ENCODE measurements at regions not wholly inside any gene's neighbourhood (a gene's known extent, or its start where the extent isn't known, plus 50 kb on each side); places are given as distances from the start of the nearest gene placed in this dataset.
A peak's percentile ranks its signal among the peaks of the same experiment; 100 is the strongest.

GRCh38 chr2:2574401-2575180 lies 243.5 kb upstream of the MYT1L start:
- DNase-seq, result no peak

- DNase-seq, result no peak
These were observed 242.7 kb upstream of the MYT1L start for GRCh38 chr2:2573658-2574293.

GRCh38 chr2:2573205-2573604 lies 242.1 kb upstream of the MYT1L start:
- no peak for DNase-seq

- DNase-seq, result no peak
These were observed 241.5 kb upstream of the MYT1L start for GRCh38 chr2:2572393-2573204.

GRCh38 chr2:2571301-2572150 lies 240.5 kb upstream of the MYT1L start:
- no peak for DNase-seq

GRCh38 chr2:2570871-2571270 lies 239.8 kb upstream of the MYT1L start:
- no peak for DNase-seq

GRCh38 chr2:2570360-2570759 lies 239.3 kb upstream of the MYT1L start:
- DNase-seq, result no peak

- no peak for DNase-seq
These were observed 238.8 kb upstream of the MYT1L start for GRCh38 chr2:2569836-2570235.

GRCh38 chr2:2569306-2569705 lies 238.2 kb upstream of the MYT1L start:
- DNase-seq, result no peak

GRCh38 chr2:2568411-2568810 lies 237.3 kb upstream of the MYT1L start:
- DNase-seq, result no peak

- no peak for DNase-seq
These were observed 236.7 kb upstream of the MYT1L start for GRCh38 chr2:2567776-2568175.

GRCh38 chr2:2566396-2567323 lies 235.6 kb upstream of the MYT1L start:
- DNase-seq, result no peak

GRCh38 chr2:2565671-2566070 lies 234.6 kb upstream of the MYT1L start:
- no peak for DNase-seq

GRCh38 chr2:2564300-2565078 lies 233.4 kb upstream of the MYT1L start:
- peak; percentile 75 for DNase-seq

- no peak for DNase-seq
These were observed 232.3 kb upstream of the MYT1L start for GRCh38 chr2:2563309-2563860.

GRCh38 chr2:2562867-2563266 lies 231.8 kb upstream of the MYT1L start:
- DNase-seq, result no peak

- no peak for DNase-seq
These were observed 230.4 kb upstream of the MYT1L start for GRCh38 chr2:2561346-2562095.

- DNase-seq, result no peak
These were observed 229.4 kb upstream of the MYT1L start for GRCh38 chr2:2560374-2561015.

- DNase-seq, result no peak
These were observed 227.4 kb upstream of the MYT1L start for GRCh38 chr2:2558476-2558875.
